SK-N-MC (cell line): ENCODE measurements at regions not wholly inside any gene's neighbourhood (a gene's known extent, or its start where the extent isn't known, plus 50 kb on each side); places are given as distances from the start of the nearest gene placed in this dataset.

Source experiments
- DNase-seq: peaks from one replicate; pipeline ENCODE4 v3.0.0-alpha.2; 2011; ENCODE audit warnings: low read depth, low spot score
- H3K27ac ChIP-seq: fragments of 200-600 bp; sonication (generic); 2 replicates; pipeline ENCODE4 v1.5.1; 2016; ENCODE audit warnings: mixed run types
- H3K36me3 ChIP-seq: fragments of 200-600 bp; sonication (generic); 2 replicates; pipeline ENCODE4 v1.6.1; 2017; ENCODE audit warnings: antibody characterized with exemption, low read length, mixed read lengths; ENCODE audit not compliant: insufficient read depth
- H3K4me3 ChIP-seq: fragments of 200-600 bp; sonication (generic); 2 replicates; pipeline ENCODE4 v1.5.1; 2016
- H3K9ac ChIP-seq: fragments of 200-600 bp; sonication (generic); 2 replicates; pipeline ENCODE4 v1.8.0; 2017; ENCODE audit warnings: mixed run types, mixed read lengths; ENCODE audit not compliant: insufficient read length
- H3K9me3 ChIP-seq: fragments of 200-600 bp; sonication (generic); 2 replicates; pipeline ENCODE4 v1.6.1; 2017; ENCODE audit warnings: low read depth, mild to moderate bottlenecking, antibody characterized with exemption, low read length, moderate library complexity, mixed read lengths
- EZH2 ChIP-seq: fragments of 200-600 bp; sonication (generic); IDR thresholded peaks from one replicate; pipeline ENCODE4 v1.6.1; 2017; ENCODE audit warnings: antibody characterized with exemption
- FOXP2 ChIP-seq: optimal IDR thresholded peaks from 2 replicates; pipeline ENCODE3; 2011; ENCODE audit warnings: mild to moderate bottlenecking, moderate library complexity; ENCODE audit not compliant: insufficient read depth; ENCODE audit errors: extremely low read length, control extremely low read depth
- POLR2AphosphoS5 ChIP-seq: IDR thresholded peaks from 2 replicates; pipeline ENCODE4 v1.6.1; 2012; ENCODE audit warnings: mild to moderate bottlenecking, low read depth, low read length, borderline replicate concordance

DNA sequence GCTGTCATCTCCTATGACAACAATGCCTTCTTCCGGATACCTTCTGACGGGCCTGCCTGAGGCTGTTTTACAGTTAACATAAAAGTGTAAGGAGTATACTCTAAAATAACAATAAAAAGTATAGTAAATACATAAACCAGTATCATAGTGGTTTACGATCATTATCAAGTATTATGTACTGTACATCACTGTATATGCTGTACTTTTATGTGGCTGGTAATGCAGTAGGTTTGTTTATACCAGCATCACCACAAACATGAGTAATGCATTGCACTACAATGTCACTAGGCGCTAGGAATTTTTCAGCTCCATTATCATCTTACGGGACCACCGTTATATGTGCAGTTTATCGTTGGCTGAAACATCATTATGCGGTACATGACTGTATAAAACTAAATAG is 76.5 kb downstream of the VEGFA start:
- no peak for DNase-seq
- H3K9ac ChIP-seq, result no peak overlapping the region
- TF ChIP-seq FOXP2 (no peak), POLR2AphosphoS5 (no peak), EZH2 (no peak)

GRCh38 chr6:43845646-43846045 is 75.6 kb downstream of the VEGFA start:
- H3K36me3 ChIP-seq, result no peaks in the 10 kb centered on the region
- TF ChIP-seq POLR2AphosphoS5, result no peak
- no peak for TF ChIP-seq EZH2
- no peak for TF ChIP-seq FOXP2
- H3K27ac ChIP-seq, result no peak overlapping the region
- no peak overlapping the region for H3K4me3 ChIP-seq
- no peak for DNase-seq
- H3K9me3 ChIP-seq, result no peaks in the 10 kb centered on the region
- no peak overlapping the region for H3K9ac ChIP-seq

More for the DNA sequence above, 76.5 kb downstream of the VEGFA start:
- no peak overlapping the region for H3K27ac ChIP-seq
- H3K4me3 ChIP-seq, result no peak overlapping the region
- no peaks in the 10 kb centered on the region for H3K36me3 ChIP-seq
- no peaks in the 10 kb centered on the region for H3K9me3 ChIP-seq

- Histone ChIP-seq H3K9ac (no peak overlapping the region), H3K4me3 (no peak overlapping the region), H3K9me3 (no peaks in the 10 kb centered on the region), H3K27ac (no peak overlapping the region), H3K36me3 (no peaks in the 10 kb centered on the region)
- no peak for TF ChIP-seq POLR2AphosphoS5
- no peak for TF ChIP-seq FOXP2
- TF ChIP-seq EZH2, result no peak
- DNase-seq, result no peak
Observed at GRCh38 chr6:43843669-43844171, 73.7 kb downstream of the VEGFA start.

DNA sequence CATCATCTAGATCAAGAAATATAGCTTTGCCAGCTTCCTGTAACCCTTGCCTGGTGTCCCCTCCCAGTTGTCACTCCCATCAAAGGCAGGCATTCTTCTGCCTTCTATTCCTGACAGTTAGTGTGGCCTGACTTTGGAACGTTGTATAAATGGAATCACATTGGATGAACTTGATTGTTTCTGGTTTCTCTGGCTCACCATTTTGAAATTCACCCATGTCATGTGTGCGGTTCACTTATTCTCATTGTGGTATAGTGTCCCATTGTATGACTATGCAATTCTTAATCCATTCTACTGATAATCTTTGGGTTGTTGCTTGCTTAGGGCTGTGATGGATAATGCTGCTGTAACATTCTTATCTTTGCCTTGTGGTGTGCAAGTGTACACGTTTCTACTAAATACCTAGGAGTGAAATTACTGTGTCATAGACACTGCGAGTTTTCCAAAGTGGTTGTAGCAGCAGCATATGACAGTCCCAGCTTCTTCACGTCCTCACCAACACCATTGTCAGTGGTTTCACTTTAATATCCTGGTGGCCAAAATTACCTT is 73.2 kb downstream of the VEGFA start:
- Histone ChIP-seq H3K36me3 (no peaks in the 10 kb centered on the region), H3K27ac (no peak overlapping the region), H3K9ac (no peak overlapping the region), H3K9me3 (no peaks in the 10 kb centered on the region), H3K4me3 (no peak overlapping the region)
- TF ChIP-seq POLR2AphosphoS5 (no peak), FOXP2 (no peak), EZH2 (no peak)
- no peak for DNase-seq

GRCh38 chr6:43842231-43842794 is 72.3 kb downstream of the VEGFA start:
- Histone ChIP-seq H3K4me3 (no peak overlapping the region), H3K36me3 (no peaks in the 10 kb centered on the region), H3K9me3 (no peaks in the 10 kb centered on the region), H3K27ac (no peak overlapping the region), H3K9ac (no peak overlapping the region)
- TF ChIP-seq FOXP2 (no peak), EZH2 (no peak), POLR2AphosphoS5 (no peak)
- no peak for DNase-seq

DNA sequence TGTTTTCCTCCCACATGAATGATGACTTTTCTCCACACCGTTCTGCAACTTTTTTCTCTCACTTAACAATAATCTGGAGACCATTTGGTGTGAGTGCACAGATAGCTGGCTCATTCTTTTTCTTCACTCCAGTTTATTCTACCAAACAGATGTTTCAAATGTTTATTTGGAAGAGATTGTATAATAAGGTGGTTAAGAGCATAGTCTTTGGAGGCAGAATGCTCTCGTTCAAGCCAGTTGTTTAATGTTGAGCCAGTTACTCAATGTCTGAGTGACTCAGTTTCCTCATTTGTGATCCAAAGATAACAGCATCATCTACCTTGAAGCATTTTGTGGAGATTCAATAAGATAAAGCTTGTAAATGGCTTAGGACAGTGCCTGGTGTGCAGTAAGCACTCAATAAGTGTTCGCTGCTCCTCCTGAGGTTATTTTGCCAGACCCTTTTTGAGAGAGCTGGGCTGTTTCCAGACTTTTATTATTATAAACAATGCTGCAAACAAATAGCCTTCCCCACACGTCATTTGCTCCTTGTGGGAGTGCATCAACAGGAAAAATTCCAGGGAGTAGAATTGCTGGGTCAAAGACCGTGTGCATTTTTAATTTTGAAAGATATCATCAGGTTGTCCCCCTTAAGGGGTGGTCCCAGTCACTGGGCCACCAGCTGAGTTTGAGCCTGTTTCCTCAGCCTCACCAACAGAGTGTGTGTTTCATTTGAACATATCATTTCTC is 70.6 kb downstream of the VEGFA start:
- no peak for DNase-seq
- no peak for TF ChIP-seq EZH2
- Histone ChIP-seq H3K27ac (peak overlapping the region; percentile 21; the same call in 1 of the 2 replicates), H3K9ac (no peak overlapping the region), H3K36me3 (no peaks in the 10 kb centered on the region), H3K9me3 (no peaks in the 10 kb centered on the region), H3K4me3 (no peak overlapping the region)

- no peak overlapping the region for H3K9ac ChIP-seq
- no peak overlapping the region for H3K27ac ChIP-seq
- TF ChIP-seq FOXP2 (no peak), POLR2AphosphoS5 (no peak), EZH2 (no peak)
- DNase-seq, result no peak
- no peaks in the 10 kb centered on the region for H3K9me3 ChIP-seq
- H3K4me3 ChIP-seq, result no peak overlapping the region
- no peaks in the 10 kb centered on the region for H3K36me3 ChIP-seq
Observed at GRCh38 chr6:43838276-43839036, 68.4 kb downstream of the VEGFA start.

- H3K9me3 ChIP-seq, result no peaks in the 10 kb centered on the region
- H3K27ac ChIP-seq, result no peak overlapping the region
- TF ChIP-seq FOXP2 (no peak), EZH2 (no peak), POLR2AphosphoS5 (no peak)
- DNase-seq, result no peak
- H3K36me3 ChIP-seq, result no peaks in the 10 kb centered on the region
- H3K9ac ChIP-seq, result no peak overlapping the region
- no peak overlapping the region for H3K4me3 ChIP-seq
Observed at GRCh38 chr6:43837507-43837906, 67.5 kb downstream of the VEGFA start.
